Stimulated activated CD4-positive, alpha-beta T cell treated with anti-CD3 and anti-CD28 coated beads, Interleukin-2, amount 100 ng/mL, for 48 hours (primary cell): ENCODE measurements at regions not wholly inside any gene's neighbourhood (a gene's known extent, or its start where the extent isn't known, plus 50 kb on each side); places are given as distances from the start of the nearest gene placed in this dataset.
"Not testable (repeated sequence)": the region's sequence is repeated elsewhere in the genome, so short reads cannot be mapped to it uniquely, and the experiment has no call there.

ENCODE experiments used
- DNase-seq, 2 donors: peaks; one replicate each; pipeline ENCODE4 v3.0.0-alpha.2; 2020

DNA sequence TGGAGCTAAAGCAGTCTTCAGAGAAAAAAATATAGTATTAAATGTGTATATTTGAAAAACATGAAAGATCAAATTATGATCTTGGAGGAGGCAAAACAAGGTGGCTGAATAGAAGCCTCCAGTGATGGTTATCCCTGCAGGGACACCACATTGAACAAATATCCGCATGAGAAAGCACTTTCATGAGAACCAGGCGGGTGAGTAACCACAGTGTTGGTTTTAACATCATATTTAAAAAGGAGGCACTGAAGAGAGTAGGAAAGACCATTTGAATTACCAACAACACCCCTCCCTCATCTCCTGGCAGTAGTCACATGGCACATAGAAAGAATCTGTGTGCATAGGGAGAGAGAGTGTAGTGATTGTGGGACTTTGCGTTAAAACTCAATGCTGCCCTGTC is 759.6 kb upstream of the NRXN1 start:
- no peak for DNase-seq

- no peak for DNase-seq
Measured at GRCh38 chr2:51790854-51791253, 758.9 kb upstream of the NRXN1 start.

- no peak for DNase-seq
Measured at GRCh38 chr2:51789918-51790317, 758.0 kb upstream of the NRXN1 start.

GRCh38 chr2:51782921-51783765 is 751.2 kb upstream of the NRXN1 start:
- DNase-seq = no peak

GRCh38 chr2:51781691-51782090 is 749.8 kb upstream of the NRXN1 start:
- no peak for DNase-seq

GRCh38 chr2:51780353-51780752 is 748.4 kb upstream of the NRXN1 start:
- no peak for DNase-seq

- not testable (repeated sequence) for DNase-seq
Measured at GRCh38 chr2:51779723-51780122, 747.8 kb upstream of the NRXN1 start.

- DNase-seq = no peak
Measured at GRCh38 chr2:51778806-51779205, 746.9 kb upstream of the NRXN1 start.

DNA sequence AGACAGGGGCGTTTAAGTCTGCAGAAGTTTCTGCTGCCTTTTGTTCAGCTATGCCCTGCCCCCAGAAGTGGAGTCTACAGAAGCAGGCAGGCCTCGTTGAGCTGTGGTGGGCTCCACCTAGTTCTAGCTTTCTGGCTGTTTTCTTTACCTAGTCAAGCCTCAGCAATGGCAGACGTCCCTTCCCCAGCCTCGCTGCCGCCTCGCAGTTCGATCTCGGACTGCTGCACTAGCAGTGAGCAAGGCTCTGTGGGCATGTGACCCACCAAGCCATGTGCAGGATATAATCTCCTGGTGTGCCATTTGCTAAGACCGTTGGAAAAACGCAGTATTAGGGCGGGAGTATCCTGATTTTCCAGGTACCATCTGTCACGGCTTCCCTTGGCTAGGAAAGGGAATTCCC is 742.7 kb upstream of the NRXN1 start:
- DNase-seq = not testable (repeated sequence)

GRCh38 chr2:51760441-51760840 is 728.5 kb upstream of the NRXN1 start:
- DNase-seq = no peak

DNA sequence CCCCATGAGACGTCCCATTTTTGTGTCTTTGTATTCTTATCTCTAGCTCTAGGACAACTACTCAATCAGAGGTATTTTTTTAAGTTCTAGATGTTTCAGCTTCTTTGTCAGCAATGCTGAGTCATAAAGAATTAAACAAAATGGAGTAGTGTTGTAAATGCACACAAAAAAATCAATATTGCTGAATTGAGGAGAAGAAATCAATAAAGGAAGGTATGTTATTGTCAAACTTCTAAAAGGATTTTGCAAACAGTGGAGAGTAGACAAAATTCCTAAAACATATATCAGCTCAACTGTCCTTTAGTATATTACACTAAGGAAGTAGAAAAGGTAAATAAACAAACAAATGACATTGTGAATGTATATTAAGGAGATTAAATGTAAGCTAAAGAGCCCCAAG is 726.1 kb upstream of the NRXN1 start:
- DNase-seq = no peak

DNA sequence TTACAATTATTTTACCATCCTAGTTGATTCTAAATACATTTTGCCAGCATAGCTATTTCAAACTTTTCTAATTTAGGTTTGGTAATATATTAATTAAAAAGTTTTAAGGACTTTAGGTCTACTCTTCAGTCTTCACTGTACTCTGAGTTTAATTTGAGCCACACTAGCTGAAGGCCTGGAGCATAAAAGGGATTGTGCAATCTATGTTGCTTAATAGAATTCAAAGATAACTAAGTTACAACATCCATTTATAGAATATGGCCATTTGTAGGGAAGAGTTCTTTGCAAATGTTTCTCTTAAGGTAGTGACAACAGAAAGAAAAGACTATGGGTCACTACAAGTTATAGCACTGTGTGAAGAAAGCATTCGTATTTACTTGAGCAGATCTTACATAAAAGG is 702.2 kb upstream of the NRXN1 start:
- DNase-seq = no peak

GRCh38 chr2:51723691-51724090 is 691.8 kb upstream of the NRXN1 start:
- DNase-seq = no peak

- no peak for DNase-seq
Measured at GRCh38 chr2:51722311-51722710, 690.4 kb upstream of the NRXN1 start.

DNA sequence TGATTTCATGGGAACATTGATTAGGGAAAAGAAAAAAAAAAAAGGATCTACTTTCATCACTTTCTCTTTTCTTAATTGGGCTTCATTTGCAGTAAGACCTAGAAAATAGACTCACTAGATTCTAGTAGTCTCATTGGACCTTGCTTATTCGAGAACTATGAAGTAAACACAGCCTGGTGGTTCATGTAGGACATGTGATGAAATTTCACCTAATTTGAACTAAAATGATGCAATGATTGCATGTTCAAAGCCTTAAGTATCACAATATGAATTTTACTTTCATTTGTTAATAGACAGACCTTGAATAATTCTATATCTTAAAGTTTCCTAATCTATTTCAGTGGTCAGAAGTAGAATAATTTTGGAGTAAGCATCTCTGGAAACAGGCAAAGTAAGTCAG is 688.9 kb upstream of the NRXN1 start:
- no peak for DNase-seq

DNA sequence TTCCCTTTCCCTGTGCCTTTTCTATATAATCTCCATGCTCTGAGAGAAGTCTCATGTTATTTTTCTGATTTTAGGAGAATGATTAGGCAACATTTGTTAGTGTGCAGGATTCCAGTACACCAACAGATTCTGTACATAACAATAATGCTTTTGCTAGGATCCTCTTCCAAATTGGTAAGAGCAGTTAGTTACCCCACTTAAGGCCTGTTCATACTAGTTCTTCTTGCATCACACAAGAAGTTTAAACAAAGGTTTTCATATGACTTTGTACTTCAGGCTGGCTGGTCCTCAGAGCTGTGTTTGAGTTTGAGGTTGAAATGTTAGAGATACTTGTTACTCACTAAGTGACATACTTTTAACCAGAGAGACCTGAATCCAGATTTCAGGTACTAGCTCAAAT is 686.9 kb upstream of the NRXN1 start:
- no peak for DNase-seq

DNA sequence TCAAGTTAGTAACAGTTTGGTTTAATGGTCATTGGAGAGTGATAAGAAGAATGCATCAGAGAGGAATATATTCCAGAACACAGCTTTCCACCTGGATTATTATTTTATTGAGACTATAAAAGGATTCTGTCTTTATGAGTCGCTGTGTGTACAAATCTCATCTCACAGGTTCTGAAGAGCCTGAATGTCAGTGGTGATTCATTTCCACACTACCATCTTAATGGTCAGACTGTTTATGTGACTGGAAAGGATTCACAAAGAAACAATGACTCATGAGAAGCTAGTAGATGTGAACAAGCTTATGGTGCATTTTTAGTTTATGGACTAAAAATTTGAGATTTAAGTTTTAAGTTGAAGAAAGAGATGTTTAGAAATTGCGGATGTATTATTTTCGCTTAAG is 685.4 kb upstream of the NRXN1 start:
- no peak for DNase-seq

- DNase-seq = no peak
Measured at GRCh38 chr2:51711766-51712165, 679.8 kb upstream of the NRXN1 start.

- no peak for DNase-seq
Measured at GRCh38 chr2:51710222-51710621, 678.3 kb upstream of the NRXN1 start.

DNA sequence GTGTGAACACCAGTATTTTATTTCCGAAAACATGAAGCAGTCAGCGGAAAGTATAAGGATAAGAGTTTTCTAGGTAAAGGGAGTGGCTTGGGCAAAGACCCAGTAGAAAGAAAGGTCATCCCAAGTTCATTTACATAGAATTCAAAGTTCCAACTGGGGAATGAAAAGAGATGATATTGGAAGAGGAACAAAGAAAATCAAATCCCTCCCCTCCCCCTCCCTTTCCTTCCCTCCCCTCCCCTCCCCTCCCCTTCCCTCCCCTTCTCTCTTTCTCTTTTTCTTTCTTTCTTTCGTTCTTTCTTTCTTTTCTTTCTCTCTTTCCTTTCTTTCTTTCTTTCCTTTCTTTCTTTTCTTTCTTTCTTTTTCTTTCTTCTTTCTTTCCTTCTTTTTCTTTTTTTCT is 675.7 kb upstream of the NRXN1 start:
- DNase-seq = no peak

- no peak for DNase-seq
Measured at GRCh38 chr2:51706220-51706619, 674.3 kb upstream of the NRXN1 start.

DNA sequence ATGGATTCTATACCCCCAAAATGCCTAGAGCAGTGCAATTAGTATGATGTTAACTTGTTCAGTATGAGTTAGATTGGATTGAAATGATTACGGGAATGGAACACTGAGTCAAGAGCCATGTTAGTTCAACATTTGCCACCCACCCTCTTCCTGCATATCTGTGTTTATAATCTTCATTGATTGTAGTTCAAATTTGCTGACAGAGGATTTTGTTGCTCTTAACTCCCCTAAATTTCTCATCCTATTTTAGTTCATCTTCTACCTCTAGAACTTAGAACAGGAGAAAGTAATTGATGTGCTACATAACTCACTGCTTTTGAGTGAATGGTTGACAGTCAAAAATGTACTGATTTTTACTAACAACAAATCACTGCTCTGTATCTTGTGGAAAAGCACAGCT is 673.5 kb upstream of the NRXN1 start:
- no peak for DNase-seq

DNA sequence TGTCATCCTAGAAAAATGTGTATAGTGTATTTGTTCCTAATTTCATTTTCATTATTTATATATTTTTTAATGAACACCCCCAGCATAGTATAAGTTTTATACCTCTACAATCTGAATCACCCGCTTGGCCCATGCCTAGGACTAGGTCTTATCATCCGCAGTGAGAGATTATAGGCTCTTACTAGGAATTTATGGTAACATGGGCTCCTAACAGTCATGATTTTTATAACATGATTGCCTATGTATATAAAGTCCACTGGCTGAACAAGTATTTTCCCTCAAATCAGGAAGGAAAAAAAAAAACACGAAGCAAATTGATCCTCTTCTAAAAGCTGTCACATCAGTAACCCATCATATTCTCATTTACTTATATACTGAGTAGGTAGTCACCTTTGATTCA is 666.1 kb upstream of the NRXN1 start:
- no peak for DNase-seq

DNA sequence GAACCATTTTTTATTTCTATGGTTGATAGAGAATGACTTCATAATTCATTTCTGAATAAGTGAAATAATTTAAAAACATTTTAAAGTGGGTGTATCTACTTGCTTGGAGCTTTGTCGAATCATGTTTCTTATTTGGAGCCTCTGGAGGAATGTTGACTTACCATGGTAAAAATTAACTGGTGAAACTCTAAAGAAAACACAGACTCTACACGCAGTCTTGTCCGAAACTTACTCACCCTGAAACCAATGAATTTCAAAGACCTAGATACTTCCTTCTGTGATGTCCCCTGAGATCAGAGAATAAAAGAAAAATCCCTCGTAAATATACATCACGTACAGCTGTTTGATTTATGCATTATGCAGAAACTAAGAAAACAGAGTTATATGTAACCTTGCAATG is 665.2 kb upstream of the NRXN1 start:
- DNase-seq = no peak

- DNase-seq = no peak
Measured at GRCh38 chr2:51695531-51695930, 663.6 kb upstream of the NRXN1 start.
